Right forelimb (tissue), 1 donor: ENCODE measurements at regions not wholly inside any gene's neighbourhood (a gene's known extent, or its start where the extent isn't known, plus 50 kb on each side); places are given as distances from the start of the nearest gene placed in this dataset.
"Not testable (repeated sequence)": the region's sequence is repeated elsewhere in the genome, so short reads cannot be mapped to it uniquely, and the experiment has no call there.

ENCODE experiments used
- DNase-seq: peaks from one replicate; pipeline ENCODE4 v3.0.0-alpha.2; 2018

- no peak for DNase-seq
Measured at GRCh38 chr3:178203165-178203564, 333.1 kb upstream of the KCNMB2 start.

- DNase-seq = no peak
Measured at GRCh38 chr3:178203650-178204049, 332.6 kb upstream of the KCNMB2 start.

- no peak for DNase-seq
Measured at GRCh38 chr3:178205740-178206139, 330.5 kb upstream of the KCNMB2 start.

- no peak for DNase-seq
Measured at GRCh38 chr3:178206521-178206920, 329.7 kb upstream of the KCNMB2 start.

GRCh38 chr3:178207161-178207560 is 329.1 kb upstream of the KCNMB2 start:
- not testable (repeated sequence) for DNase-seq

GRCh38 chr3:178207627-178208026 is 328.6 kb upstream of the KCNMB2 start:
- DNase-seq = not testable (repeated sequence)

- not testable (repeated sequence) for DNase-seq
Measured at GRCh38 chr3:178209116-178209515, 327.1 kb upstream of the KCNMB2 start.

GRCh38 chr3:178209618-178210017 is 326.6 kb upstream of the KCNMB2 start:
- not testable (repeated sequence) for DNase-seq

GRCh38 chr3:178211086-178211485 is 325.1 kb upstream of the KCNMB2 start:
- not testable (repeated sequence) for DNase-seq

GRCh38 chr3:178217479-178217878 is 318.8 kb upstream of the KCNMB2 start:
- DNase-seq = no peak

GRCh38 chr3:178218231-178218630 is 318.0 kb upstream of the KCNMB2 start:
- DNase-seq = no peak

- not testable (repeated sequence) for DNase-seq
Measured at GRCh38 chr3:178219661-178220060, 316.6 kb upstream of the KCNMB2 start.

- no peak for DNase-seq
Measured at GRCh38 chr3:178223876-178224275, 312.4 kb upstream of the KCNMB2 start.

GRCh38 chr3:178226094-178226493 is 310.1 kb upstream of the KCNMB2 start:
- no peak for DNase-seq

- no peak for DNase-seq
Measured at GRCh38 chr3:178231645-178232044, 304.6 kb upstream of the KCNMB2 start.

GRCh38 chr3:178233371-178234071 is 302.7 kb upstream of the KCNMB2 start:
- no peak for DNase-seq

- no peak for DNase-seq
Measured at GRCh38 chr3:178236555-178237277, 299.5 kb upstream of the KCNMB2 start.

GRCh38 chr3:178238179-178238578 is 298.1 kb upstream of the KCNMB2 start:
- no peak for DNase-seq

- DNase-seq = no peak
Measured at GRCh38 chr3:178244733-178245709, 291.2 kb upstream of the KCNMB2 start.

GRCh38 chr3:178246004-178246403 is 290.2 kb upstream of the KCNMB2 start:
- no peak for DNase-seq

GRCh38 chr3:178255315-178255714 is 280.9 kb upstream of the KCNMB2 start:
- no peak for DNase-seq

- no peak for DNase-seq
Measured at GRCh38 chr3:178257491-178257890, 278.7 kb upstream of the KCNMB2 start.

- DNase-seq = no peak
Measured at GRCh38 chr3:178258121-178258520, 278.1 kb upstream of the KCNMB2 start.
